ENCODE measurements at regions not wholly inside any gene's neighbourhood (a gene's known extent, or its start where the extent isn't known, plus 50 kb on each side); places are given as distances from the start of the nearest gene placed in this dataset.
"Not testable (repeated sequence)": the region's sequence is repeated elsewhere in the genome, so short reads cannot be mapped to it uniquely, and the experiment has no call there.

- no peak for DNase-seq
Measured at GRCh38 chr2:121061633-121062032, 223.4 kb downstream of the TFCP2L1 start.

- DNase-seq, result no peak
Measured at GRCh38 chr2:121063471-121063870, 221.5 kb downstream of the TFCP2L1 start.

- no peak for DNase-seq
Measured at GRCh38 chr2:121064186-121064585, 220.8 kb downstream of the TFCP2L1 start.

GRCh38 chr2:121065239-121065638 lies 219.8 kb downstream of the TFCP2L1 start:
- no peak for DNase-seq

- DNase-seq, result no peak
Measured at GRCh38 chr2:121066526-121066925, 218.5 kb downstream of the TFCP2L1 start.

- no peak for DNase-seq
Measured at GRCh38 chr2:121068851-121069250, 216.2 kb downstream of the TFCP2L1 start.

GRCh38 chr2:121069434-121069969 lies 215.5 kb downstream of the TFCP2L1 start:
- DNase-seq, result no peak

GRCh38 chr2:121070061-121070460 lies 214.9 kb downstream of the TFCP2L1 start:
- DNase-seq, result not testable (repeated sequence)

GRCh38 chr2:121071034-121071504 lies 213.9 kb downstream of the TFCP2L1 start:
- DNase-seq, result no peak

GRCh38 chr2:121072784-121073183 lies 212.2 kb downstream of the TFCP2L1 start:
- DNase-seq, result no peak

- no peak for DNase-seq
Measured at GRCh38 chr2:121073320-121074210, 211.4 kb downstream of the TFCP2L1 start.

- DNase-seq, result no peak
Measured at GRCh38 chr2:121074293-121074932, 210.6 kb downstream of the TFCP2L1 start.

- peak; percentile 95 for DNase-seq
Measured at GRCh38 chr2:121075006-121075551, 209.9 kb downstream of the TFCP2L1 start.

GRCh38 chr2:121075641-121076497 lies 209.1 kb downstream of the TFCP2L1 start:
- peak; percentile 64 for DNase-seq

- no peak for DNase-seq
Measured at GRCh38 chr2:121076498-121076820, 208.5 kb downstream of the TFCP2L1 start.

GRCh38 chr2:121076885-121077549 lies 208.0 kb downstream of the TFCP2L1 start:
- DNase-seq, result no peak

- DNase-seq, result no peak
Measured at GRCh38 chr2:121078899-121079298, 206.1 kb downstream of the TFCP2L1 start.

GRCh38 chr2:121080013-121080772 lies 204.8 kb downstream of the TFCP2L1 start:
- no peak for DNase-seq

GRCh38 chr2:121081701-121082100 lies 203.3 kb downstream of the TFCP2L1 start:
- no peak for DNase-seq

- DNase-seq, result no peak
Measured at GRCh38 chr2:121082191-121082590, 202.8 kb downstream of the TFCP2L1 start.

GRCh38 chr2:121084130-121084680 lies 200.8 kb downstream of the TFCP2L1 start:
- no peak for DNase-seq
